ENCODE measurements at regions not wholly inside any gene's neighbourhood (a gene's known extent, or its start where the extent isn't known, plus 50 kb on each side); places are given as distances from the start of the nearest gene placed in this dataset.

DNA sequence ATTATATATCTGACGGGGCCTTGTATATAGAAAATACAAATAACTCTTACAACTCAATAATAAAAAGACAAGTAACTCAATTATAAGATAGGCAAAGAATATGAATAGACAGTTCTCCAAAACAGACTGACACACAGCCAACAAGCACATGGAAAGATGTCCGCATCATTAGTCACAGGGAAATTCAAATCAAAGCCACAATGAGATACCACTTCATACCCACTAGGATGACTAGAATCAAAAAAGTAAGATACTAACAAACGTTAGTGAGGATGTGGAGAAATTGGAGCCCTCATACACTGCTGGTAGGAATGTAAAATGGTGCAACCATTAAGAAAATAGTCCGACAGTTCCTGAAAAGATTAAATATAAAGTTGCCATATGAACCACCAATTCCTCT lies 115.7 kb downstream of the RCHY1 start:
- TF ChIP-seq ZBTB33 (CRISPR knock-in tag; IDR thresholded peaks at IDR 0.05): no peak
- no peak for TF ChIP-seq ZBTB7A (IDR thresholded peaks at IDR 0.05; ENCODE audit: borderline replicate concordance, control insufficient read depth, low read depth, low read length)
- TF ChIP-seq, protein P1, sequence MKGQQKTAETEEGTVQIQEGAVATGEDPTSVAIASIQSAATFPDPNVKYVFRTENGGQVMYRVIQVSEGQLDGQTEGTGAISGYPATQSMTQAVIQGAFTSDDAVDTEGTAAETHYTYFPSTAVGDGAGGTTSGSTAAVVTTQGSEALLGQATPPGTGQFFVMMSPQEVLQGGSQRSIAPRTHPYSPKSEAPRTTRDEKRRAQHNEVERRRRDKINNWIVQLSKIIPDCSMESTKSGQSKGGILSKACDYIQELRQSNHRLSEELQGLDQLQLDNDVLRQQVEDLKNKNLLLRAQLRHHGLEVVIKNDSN (CRISPR knock-in tag; IDR thresholded peaks at IDR 0.05): no peak
- no peak for TF ChIP-seq ZNF282 (CRISPR knock-in tag; IDR thresholded peaks at IDR 0.05)
- TF ChIP-seq FOXM1 (IDR thresholded peaks at IDR 0.05; ENCODE audit: low read depth): no peak
- no peak for TF ChIP-seq FOXM1 (CRISPR knock-in tag; IDR thresholded peaks at IDR 0.05; ENCODE audit: low read depth)
- TF ChIP-seq MXI1 (IDR thresholded peaks at IDR 0.05; ENCODE audit: low read depth, low read length): no peak
- TF ChIP-seq IRF1 (CRISPR knock-in tag; IDR thresholded peaks at IDR 0.05; ENCODE audit: borderline replicate concordance): no peak
- no peak for TF ChIP-seq DMBX1 (CRISPR knock-in tag; IDR thresholded peaks at IDR 0.05; ENCODE audit: borderline replicate concordance)
- TF ChIP-seq, protein P2, sequence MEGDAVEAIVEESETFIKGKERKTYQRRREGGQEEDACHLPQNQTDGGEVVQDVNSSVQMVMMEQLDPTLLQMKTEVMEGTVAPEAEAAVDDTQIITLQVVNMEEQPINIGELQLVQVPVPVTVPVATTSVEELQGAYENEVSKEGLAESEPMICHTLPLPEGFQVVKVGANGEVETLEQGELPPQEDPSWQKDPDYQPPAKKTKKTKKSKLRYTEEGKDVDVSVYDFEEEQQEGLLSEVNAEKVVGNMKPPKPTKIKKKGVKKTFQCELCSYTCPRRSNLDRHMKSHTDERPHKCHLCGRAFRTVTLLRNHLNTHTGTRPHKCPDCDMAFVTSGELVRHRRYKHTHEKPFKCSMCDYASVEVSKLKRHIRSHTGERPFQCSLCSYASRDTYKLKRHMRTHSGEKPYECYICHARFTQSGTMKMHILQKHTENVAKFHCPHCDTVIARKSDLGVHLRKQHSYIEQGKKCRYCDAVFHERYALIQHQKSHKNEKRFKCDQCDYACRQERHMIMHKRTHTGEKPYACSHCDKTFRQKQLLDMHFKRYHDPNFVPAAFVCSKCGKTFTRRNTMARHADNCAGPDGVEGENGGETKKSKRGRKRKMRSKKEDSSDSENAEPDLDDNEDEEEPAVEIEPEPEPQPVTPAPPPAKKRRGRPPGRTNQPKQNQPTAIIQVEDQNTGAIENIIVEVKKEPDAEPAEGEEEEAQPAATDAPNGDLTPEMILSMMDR (IDR thresholded peaks at IDR 0.05 in 2 of 3, conservative IDR thresholded peaks at IDR 0.05 in 1 of 3; ENCODE audit: insufficient read depth in 2 of 3, low read depth in 1 of 3, low read length in 3 of 3): no peak
- TF ChIP-seq CBX2 (IDR thresholded peaks at IDR 0.05; ENCODE audit: insufficient read depth, low read length, poor library complexity, severe bottlenecking): no peak
- no peak for TF ChIP-seq ZKSCAN8 (CRISPR knock-in tag; IDR thresholded peaks at IDR 0.05)
- no peak for TF ChIP-seq CHD2 (IDR thresholded peaks at IDR 0.05; ENCODE audit: low read depth, low read length)
- no peak for TF ChIP-seq ZBTB17 (CRISPR knock-in tag; IDR thresholded peaks at IDR 0.05)
